ENCODE measurements at regions not wholly inside any gene's neighbourhood (a gene's known extent, or its start where the extent isn't known, plus 50 kb on each side); places are given as distances from the start of the nearest gene placed in this dataset.

DNA sequence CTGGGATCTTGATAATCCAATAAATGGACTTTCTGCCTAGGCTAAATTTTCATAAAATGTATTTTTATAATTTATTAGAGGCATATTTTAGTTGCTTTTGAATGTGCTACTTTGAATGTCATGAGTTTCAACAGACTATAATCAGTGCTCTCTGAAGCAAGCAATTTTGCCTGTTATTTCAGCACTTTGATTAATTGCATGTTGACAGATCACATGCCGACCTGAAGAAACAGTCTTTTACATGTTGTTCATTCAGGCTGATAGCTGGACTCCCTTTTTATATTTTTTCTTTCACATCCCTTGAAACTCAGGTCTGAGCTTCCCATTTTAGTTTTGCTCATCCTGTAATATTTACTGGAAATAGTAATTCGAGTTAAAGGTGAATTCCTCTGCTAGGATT, 341.0 kb downstream of the NAP1L3 start:
- TF ChIP-seq CTCF (IDR thresholded peaks at IDR 0.05) (no peak), POLR2A (IDR thresholded peaks at IDR 0.05) (no peak)
